ENCODE measurements at regions not wholly inside any gene's neighbourhood (a gene's known extent, or its start where the extent isn't known, plus 50 kb on each side); places are given as distances from the start of the nearest gene placed in this dataset.
"Not testable (repeated sequence)": the region's sequence is repeated elsewhere in the genome, so short reads cannot be mapped to it uniquely, and the experiment has no call there.

DNA sequence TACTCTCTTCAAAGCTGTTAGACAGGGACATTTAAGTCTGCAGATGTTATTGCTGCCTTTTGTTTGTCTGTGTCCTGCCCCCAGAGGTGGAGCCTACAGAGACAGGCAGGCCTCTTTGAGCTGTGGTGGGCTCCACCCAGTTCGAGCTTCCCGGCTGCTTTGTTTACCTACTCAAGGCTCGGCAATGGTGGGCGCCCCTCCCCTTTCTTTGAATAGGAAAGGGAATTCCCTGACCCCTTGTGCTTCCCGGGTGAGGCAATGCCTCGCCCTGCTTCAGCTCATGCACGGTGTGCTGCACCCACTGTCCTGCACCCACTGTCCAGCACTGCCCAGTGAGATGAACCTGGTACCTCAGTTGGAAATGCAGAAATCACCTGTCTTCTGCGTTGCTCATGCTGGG lies 435.8 kb upstream of the GRIN3A start:
- H3K36me3 ChIP-seq (ENCODE audit: control insufficient read depth in 1 of 2, insufficient read depth in 2 of 2, low read length in 2 of 2); H3K27ac ChIP-seq (ENCODE audit: low read length); H3K4me3 ChIP-seq (ENCODE audit: low read depth in 1 of 2, low read length in 2 of 2); H3K9me3 ChIP-seq (ENCODE audit: control insufficient read depth in 1 of 2, low read length in 2 of 2); H3K4me1 ChIP-seq (ENCODE audit: control insufficient read depth in 1 of 2, insufficient read depth in 2 of 2, low read length in 2 of 2); H3K27me3 ChIP-seq (ENCODE audit: low read depth, low read length): not testable (repeated sequence)

- H3K4me1 ChIP-seq (ENCODE audit: control insufficient read depth in 1 of 2, insufficient read depth in 2 of 2, low read length in 2 of 2) = no peaks in the 10 kb centered on the region
- no peak overlapping the region for H3K27ac ChIP-seq (ENCODE audit: low read length)
- no peaks in the 10 kb centered on the region for H3K9me3 ChIP-seq (ENCODE audit: control insufficient read depth in 1 of 2, low read length in 2 of 2)
- no peak overlapping the region for H3K4me3 ChIP-seq (ENCODE audit: low read depth in 1 of 2, low read length in 2 of 2)
- no peaks in the 10 kb centered on the region for H3K36me3 ChIP-seq (ENCODE audit: control insufficient read depth in 1 of 2, insufficient read depth in 2 of 2, low read length in 2 of 2)
- H3K27me3 ChIP-seq (ENCODE audit: low read depth, low read length) = no peaks in the 10 kb centered on the region
Observed at GRCh38 chr9:102164247-102164646, 425.8 kb upstream of the GRIN3A start.

GRCh38 chr9:102153081-102153480 lies 414.6 kb upstream of the GRIN3A start:
- H3K36me3 ChIP-seq (ENCODE audit: control insufficient read depth in 1 of 2, insufficient read depth in 2 of 2, low read length in 2 of 2); H3K4me3 ChIP-seq (ENCODE audit: low read depth in 1 of 2, low read length in 2 of 2); H3K27ac ChIP-seq (ENCODE audit: low read length); H3K27me3 ChIP-seq (ENCODE audit: low read depth, low read length); H3K4me1 ChIP-seq (ENCODE audit: control insufficient read depth in 1 of 2, insufficient read depth in 2 of 2, low read length in 2 of 2); H3K9me3 ChIP-seq (ENCODE audit: control insufficient read depth in 1 of 2, low read length in 2 of 2): not testable (repeated sequence)

- peaks cover 0 to 8% of the 10 kb centered on the region in 2 donors for H3K9me3 ChIP-seq (ENCODE audit: control insufficient read depth in 1 of 2, low read length in 2 of 2)
- no peak overlapping the region for H3K4me3 ChIP-seq (ENCODE audit: low read depth in 1 of 2, low read length in 2 of 2)
- H3K27ac ChIP-seq (ENCODE audit: low read length) = no peak overlapping the region
- H3K27me3 ChIP-seq (ENCODE audit: low read depth, low read length) = no peaks in the 10 kb centered on the region
- H3K36me3 ChIP-seq (ENCODE audit: control insufficient read depth in 1 of 2, insufficient read depth in 2 of 2, low read length in 2 of 2) = no peaks in the 10 kb centered on the region
- no peaks in the 10 kb centered on the region for H3K4me1 ChIP-seq (ENCODE audit: control insufficient read depth in 1 of 2, insufficient read depth in 2 of 2, low read length in 2 of 2)
Observed at GRCh38 chr9:102135768-102136167, 397.3 kb upstream of the GRIN3A start.

DNA sequence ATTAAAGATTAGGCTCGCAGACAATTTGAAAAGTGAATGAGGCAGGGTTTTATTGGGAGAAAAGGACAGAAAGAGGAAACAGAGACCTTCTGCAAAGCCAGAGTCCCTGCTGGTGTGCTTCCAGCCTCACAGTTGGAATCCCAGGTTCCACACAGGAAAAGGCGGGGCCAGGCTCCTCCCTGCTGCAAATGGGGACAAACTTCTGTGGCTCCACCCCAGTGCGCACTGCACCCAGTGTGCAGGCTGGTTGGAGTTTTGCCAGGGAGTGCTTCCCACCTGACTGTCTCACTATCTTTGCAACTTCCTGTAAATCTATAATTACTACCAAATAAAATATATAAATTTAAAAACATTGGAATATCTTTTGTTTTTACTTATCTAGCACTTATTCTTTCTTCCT lies 386.0 kb upstream of the GRIN3A start:
- no peaks in the 10 kb centered on the region for H3K4me1 ChIP-seq (ENCODE audit: control insufficient read depth in 1 of 2, insufficient read depth in 2 of 2, low read length in 2 of 2)
- no peaks in the 10 kb centered on the region for H3K27me3 ChIP-seq (ENCODE audit: low read depth, low read length)
- H3K36me3 ChIP-seq (ENCODE audit: control insufficient read depth in 1 of 2, insufficient read depth in 2 of 2, low read length in 2 of 2) = no peaks in the 10 kb centered on the region
- H3K4me3 ChIP-seq (ENCODE audit: low read depth in 1 of 2, low read length in 2 of 2) = no peak overlapping the region
- no peak overlapping the region for H3K27ac ChIP-seq (ENCODE audit: low read length)
- H3K9me3 ChIP-seq (ENCODE audit: control insufficient read depth in 1 of 2, low read length in 2 of 2) = no peaks in the 10 kb centered on the region

- Histone ChIP-seq H3K9me3 (ENCODE audit: control insufficient read depth in 1 of 2, low read length in 2 of 2) (peaks cover 0 to 7% of the 10 kb centered on the region in 2 donors), H3K27ac (ENCODE audit: low read length) (no peak overlapping the region), H3K4me3 (ENCODE audit: low read depth in 1 of 2, low read length in 2 of 2) (no peak overlapping the region), H3K4me1 (ENCODE audit: control insufficient read depth in 1 of 2, insufficient read depth in 2 of 2, low read length in 2 of 2) (no peaks in the 10 kb centered on the region), H3K36me3 (ENCODE audit: control insufficient read depth in 1 of 2, insufficient read depth in 2 of 2, low read length in 2 of 2) (no peaks in the 10 kb centered on the region), H3K27me3 (ENCODE audit: low read depth, low read length) (no peaks in the 10 kb centered on the region)
Observed at GRCh38 chr9:102114557-102114956, 376.1 kb upstream of the GRIN3A start.

DNA sequence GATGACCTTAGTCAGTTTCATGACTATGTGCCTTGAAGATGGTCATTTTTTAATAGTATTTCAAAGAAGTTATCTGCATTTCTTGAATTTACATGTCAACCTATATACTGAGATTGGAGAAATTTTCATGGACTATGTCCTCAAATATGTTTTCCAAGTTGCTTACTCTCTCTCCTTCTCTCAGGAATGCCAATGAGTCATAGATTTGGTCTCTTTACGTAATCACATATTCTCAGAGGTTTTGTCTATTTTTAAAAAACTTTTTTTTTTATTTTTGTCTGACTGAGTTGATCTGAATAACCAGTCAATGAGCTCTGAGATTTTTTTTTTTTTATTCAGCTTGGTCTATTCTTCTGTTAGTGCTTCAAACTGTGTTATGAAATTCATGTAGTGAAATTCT lies 374.7 kb upstream of the GRIN3A start:
- no peak overlapping the region for H3K27ac ChIP-seq (ENCODE audit: low read length)
- H3K9me3 ChIP-seq (ENCODE audit: control insufficient read depth in 1 of 2, low read length in 2 of 2) = peaks cover 0 to 7% of the 10 kb centered on the region in 2 donors

GRCh38 chr9:102106439-102106838 lies 368.0 kb upstream of the GRIN3A start:
- Histone ChIP-seq H3K4me3 (ENCODE audit: low read depth in 1 of 2, low read length in 2 of 2) (no peak overlapping the region), H3K36me3 (ENCODE audit: control insufficient read depth in 1 of 2, insufficient read depth in 2 of 2, low read length in 2 of 2) (no peaks in the 10 kb centered on the region)

More for the DNA sequence above, 374.7 kb upstream of the GRIN3A start:
- Histone ChIP-seq H3K4me3 (ENCODE audit: low read depth in 1 of 2, low read length in 2 of 2) (no peak overlapping the region), H3K27me3 (ENCODE audit: low read depth, low read length) (no peaks in the 10 kb centered on the region), H3K4me1 (ENCODE audit: control insufficient read depth in 1 of 2, insufficient read depth in 2 of 2, low read length in 2 of 2) (no peaks in the 10 kb centered on the region), H3K36me3 (ENCODE audit: control insufficient read depth in 1 of 2, insufficient read depth in 2 of 2, low read length in 2 of 2) (no peaks in the 10 kb centered on the region)

GRCh38 chr9:102101723-102102122 lies 363.3 kb upstream of the GRIN3A start:
- Histone ChIP-seq H3K4me3 (ENCODE audit: low read depth in 1 of 2, low read length in 2 of 2) (no peak overlapping the region), H3K36me3 (ENCODE audit: control insufficient read depth in 1 of 2, insufficient read depth in 2 of 2, low read length in 2 of 2) (no peaks in the 10 kb centered on the region), H3K27ac (ENCODE audit: low read length) (no peak overlapping the region), H3K4me1 (ENCODE audit: control insufficient read depth in 1 of 2, insufficient read depth in 2 of 2, low read length in 2 of 2) (no peaks in the 10 kb centered on the region), H3K27me3 (ENCODE audit: low read depth, low read length) (no peaks in the 10 kb centered on the region), H3K9me3 (ENCODE audit: control insufficient read depth in 1 of 2, low read length in 2 of 2) (no peaks in the 10 kb centered on the region)

More at GRCh38 chr9:102106439-102106838, 368.0 kb upstream of the GRIN3A start:
- H3K27ac ChIP-seq (ENCODE audit: low read length) = no peak overlapping the region
- H3K9me3 ChIP-seq (ENCODE audit: control insufficient read depth in 1 of 2, low read length in 2 of 2) = no peaks in the 10 kb centered on the region
- H3K4me1 ChIP-seq (ENCODE audit: control insufficient read depth in 1 of 2, insufficient read depth in 2 of 2, low read length in 2 of 2) = no peaks in the 10 kb centered on the region
- H3K27me3 ChIP-seq (ENCODE audit: low read depth, low read length) = no peaks in the 10 kb centered on the region

GRCh38 chr9:102087141-102087540 lies 348.7 kb upstream of the GRIN3A start:
- no peaks in the 10 kb centered on the region for H3K9me3 ChIP-seq (ENCODE audit: control insufficient read depth in 1 of 2, low read length in 2 of 2)
- no peaks in the 10 kb centered on the region for H3K4me1 ChIP-seq (ENCODE audit: control insufficient read depth in 1 of 2, insufficient read depth in 2 of 2, low read length in 2 of 2)
- no peak overlapping the region for H3K4me3 ChIP-seq (ENCODE audit: low read depth in 1 of 2, low read length in 2 of 2)
- H3K27me3 ChIP-seq (ENCODE audit: low read depth, low read length) = no peaks in the 10 kb centered on the region
- H3K27ac ChIP-seq (ENCODE audit: low read length) = no peak overlapping the region
- no peaks in the 10 kb centered on the region for H3K36me3 ChIP-seq (ENCODE audit: control insufficient read depth in 1 of 2, insufficient read depth in 2 of 2, low read length in 2 of 2)

GRCh38 chr9:102085548-102085947 lies 347.1 kb upstream of the GRIN3A start:
- Histone ChIP-seq H3K9me3 (ENCODE audit: control insufficient read depth in 1 of 2, low read length in 2 of 2) (no peaks in the 10 kb centered on the region), H3K36me3 (ENCODE audit: control insufficient read depth in 1 of 2, insufficient read depth in 2 of 2, low read length in 2 of 2) (no peaks in the 10 kb centered on the region), H3K27me3 (ENCODE audit: low read depth, low read length) (no peaks in the 10 kb centered on the region), H3K4me3 (ENCODE audit: low read depth in 1 of 2, low read length in 2 of 2) (no peak overlapping the region), H3K4me1 (ENCODE audit: control insufficient read depth in 1 of 2, insufficient read depth in 2 of 2, low read length in 2 of 2) (no peaks in the 10 kb centered on the region), H3K27ac (ENCODE audit: low read length) (no peak overlapping the region)

DNA sequence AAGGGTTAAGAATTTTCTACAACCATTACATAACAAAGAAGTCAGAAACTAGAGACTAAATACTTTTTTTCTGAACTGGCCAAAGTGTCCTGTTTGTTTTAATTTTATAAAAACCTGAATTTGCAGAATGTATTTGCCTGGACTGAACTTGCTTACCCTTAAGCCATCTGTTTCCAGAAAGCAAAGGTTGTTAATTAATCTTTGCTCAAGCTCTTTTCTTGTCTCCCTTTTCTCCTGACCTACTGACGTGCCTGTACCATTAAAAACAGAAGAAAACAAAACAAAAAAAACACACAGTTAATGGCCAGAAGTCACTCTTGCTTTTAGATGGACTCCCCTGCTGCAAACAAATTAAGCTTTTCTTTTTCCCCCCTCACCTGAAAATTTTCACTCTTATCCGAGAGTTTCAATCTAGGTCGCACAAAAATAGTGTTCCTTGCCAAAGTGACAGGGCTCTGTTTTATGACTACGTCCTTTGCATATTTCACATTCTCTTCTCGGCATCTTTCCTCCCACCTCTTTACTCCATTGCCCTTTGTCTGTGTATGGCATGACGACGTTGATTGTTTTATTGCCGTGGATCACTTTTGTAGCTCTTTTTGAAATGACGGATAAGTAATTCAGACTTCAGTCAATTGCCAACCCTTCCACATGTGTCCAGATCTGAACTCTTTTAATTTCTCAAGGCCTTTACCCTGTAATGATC lies 333.8 kb upstream of the GRIN3A start:
- H3K27me3 ChIP-seq (ENCODE audit: low read depth, low read length) = no peaks in the 10 kb centered on the region
- H3K36me3 ChIP-seq (ENCODE audit: control insufficient read depth in 1 of 2, insufficient read depth in 2 of 2, low read length in 2 of 2) = no peaks in the 10 kb centered on the region
- H3K4me1 ChIP-seq (ENCODE audit: control insufficient read depth in 1 of 2, insufficient read depth in 2 of 2, low read length in 2 of 2) = no peaks in the 10 kb centered on the region
- H3K9me3 ChIP-seq (ENCODE audit: control insufficient read depth in 1 of 2, low read length in 2 of 2) = no peaks in the 10 kb centered on the region
- H3K27ac ChIP-seq (ENCODE audit: low read length) = no peak overlapping the region
- H3K4me3 ChIP-seq (ENCODE audit: low read depth in 1 of 2, low read length in 2 of 2) = no peak overlapping the region
